ENCODE measurements at regions not wholly inside any gene's neighbourhood (a gene's known extent, or its start where the extent isn't known, plus 50 kb on each side); places are given as distances from the start of the nearest gene placed in this dataset.
"Not testable (repeated sequence)": the region's sequence is repeated elsewhere in the genome, so short reads cannot be mapped to it uniquely, and the experiment has no call there.

DNA sequence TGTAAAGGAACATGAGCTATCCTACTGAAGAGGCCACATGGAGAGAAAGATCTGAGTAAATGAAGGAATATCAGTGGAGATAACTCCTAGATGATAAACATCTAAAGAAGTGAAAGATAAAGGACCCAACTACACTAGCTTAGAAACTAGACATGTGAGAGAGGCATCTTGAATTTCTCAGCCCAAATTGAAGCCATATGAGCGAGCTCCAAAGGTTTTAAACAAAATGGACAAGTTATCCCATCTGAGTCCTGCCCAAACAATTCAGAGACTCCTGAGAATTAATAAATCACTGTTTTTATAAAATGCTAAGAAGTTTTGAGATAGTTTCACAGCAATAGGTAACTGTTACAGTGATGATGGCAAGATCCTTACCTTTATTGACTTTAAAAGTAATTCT, 438.9 kb downstream of the NAV3 start:
- no peak for DNase-seq
- in situ Hi-C loops (cut with HindIII; ENCODE audit: low pct_ligation_motif_present, low pct_unique_long_range_greater_than_20kb, low sequenced_read_pairs): no loop called here

- in situ Hi-C loops (cut with HindIII; ENCODE audit: low pct_ligation_motif_present, low pct_unique_long_range_greater_than_20kb, low sequenced_read_pairs): no loop called here
- DNase-seq: no peak
Measured at GRCh38 chr12:78271546-78271945, 440.9 kb downstream of the NAV3 start.

- no peak for DNase-seq
- in situ Hi-C loops (cut with HindIII; ENCODE audit: low pct_ligation_motif_present, low pct_unique_long_range_greater_than_20kb, low sequenced_read_pairs): no loop called here
Measured at GRCh38 chr12:78275886-78276285, 445.2 kb downstream of the NAV3 start.

DNA sequence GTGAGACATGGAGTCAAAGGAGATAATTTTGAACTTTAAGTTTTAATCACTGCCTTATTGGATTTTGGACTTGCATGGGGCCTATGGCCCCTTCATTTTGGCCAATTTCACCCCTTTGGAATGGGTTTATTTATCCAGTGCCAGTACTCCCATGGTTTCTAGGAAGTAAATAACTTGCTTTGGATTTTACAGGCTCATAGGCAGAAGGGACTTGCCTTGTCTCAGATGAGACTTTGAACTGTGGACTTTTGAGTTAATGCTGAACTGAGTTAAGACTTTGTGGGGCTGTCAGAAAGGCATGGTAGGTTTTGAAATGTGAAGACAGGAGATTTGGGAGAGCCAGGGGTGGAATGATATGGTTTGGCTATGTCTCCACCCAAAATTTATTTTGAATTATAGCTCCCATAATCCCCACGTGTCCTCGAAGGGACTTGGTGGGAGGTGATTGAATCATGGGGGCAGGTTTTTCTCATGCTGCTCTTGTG, 448.1 kb downstream of the NAV3 start:
- DNase-seq: no peak
- in situ Hi-C loops (cut with HindIII; ENCODE audit: low pct_ligation_motif_present, low pct_unique_long_range_greater_than_20kb, low sequenced_read_pairs): no loop called here

- in situ Hi-C loops (cut with HindIII; ENCODE audit: low pct_ligation_motif_present, low pct_unique_long_range_greater_than_20kb, low sequenced_read_pairs): no loop called here
- DNase-seq: no peak
Measured at GRCh38 chr12:78279567-78279966, 448.9 kb downstream of the NAV3 start.

DNA sequence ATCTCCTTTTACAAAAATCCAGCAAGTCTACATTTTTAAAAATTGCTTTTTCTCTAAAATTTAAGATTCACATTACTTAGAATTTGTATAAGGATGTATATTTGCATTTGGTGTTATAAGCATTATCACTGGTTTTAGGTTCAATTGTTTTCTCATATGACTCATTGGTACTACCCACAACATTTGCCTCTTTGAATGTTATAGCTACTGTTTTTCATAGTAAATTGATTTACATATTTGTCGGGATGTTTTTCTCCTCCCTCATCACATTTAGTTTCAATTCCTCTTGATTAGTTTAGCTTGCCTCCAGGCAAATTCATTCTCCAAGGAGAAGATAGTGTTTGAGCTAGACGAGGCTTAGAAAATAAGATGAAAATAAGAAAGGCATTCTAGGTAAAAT, 450.4 kb downstream of the NAV3 start:
- in situ Hi-C loops (cut with HindIII; ENCODE audit: low pct_ligation_motif_present, low pct_unique_long_range_greater_than_20kb, low sequenced_read_pairs): not testable (repeated sequence)

GRCh38 chr12:78284417-78284816, 453.7 kb downstream of the NAV3 start:
- no peak for DNase-seq

More for the DNA sequence above, 450.4 kb downstream of the NAV3 start:
- DNase-seq: not testable (repeated sequence)

DNA sequence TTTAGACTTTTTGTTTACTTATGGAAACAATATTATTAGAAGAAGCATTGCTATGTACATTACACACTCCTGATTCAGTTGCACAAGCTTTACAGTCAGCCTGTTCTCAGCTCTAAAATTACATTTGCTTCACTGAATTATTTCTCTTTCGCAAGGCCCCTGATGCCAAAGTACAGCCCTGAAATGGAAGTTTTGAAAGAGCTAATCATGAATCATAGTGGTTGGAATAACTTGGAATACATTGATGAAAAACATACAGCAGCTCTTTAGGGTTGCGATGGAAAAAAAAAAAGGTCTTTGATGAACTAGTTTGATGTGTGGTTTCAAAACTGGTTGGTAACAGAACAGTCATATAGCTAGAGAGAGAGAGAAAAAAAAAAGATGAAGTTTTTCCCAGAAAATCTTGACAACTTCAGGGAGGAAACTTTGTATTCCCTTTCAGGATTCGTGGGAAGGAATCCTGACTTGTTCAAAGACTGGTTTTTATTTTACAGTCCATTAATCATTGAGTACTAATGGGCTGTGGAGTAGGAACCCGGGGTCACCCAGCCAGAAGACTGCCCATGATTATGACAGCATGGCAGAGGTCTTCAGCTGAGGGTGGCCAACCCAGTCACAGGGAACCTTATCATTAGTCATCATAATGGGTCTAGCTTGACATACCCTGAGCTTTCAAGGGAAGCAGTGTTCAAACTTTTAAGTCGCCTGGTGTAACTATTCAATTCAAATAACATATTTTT, 460.1 kb downstream of the NAV3 start:
- in situ Hi-C loops (cut with HindIII; ENCODE audit: low pct_ligation_motif_present, low pct_unique_long_range_greater_than_20kb, low sequenced_read_pairs): no loop called here
- DNase-seq: no peak

More at GRCh38 chr12:78284417-78284816, 453.7 kb downstream of the NAV3 start:
- in situ Hi-C loops (cut with HindIII; ENCODE audit: low pct_ligation_motif_present, low pct_unique_long_range_greater_than_20kb, low sequenced_read_pairs): no loop called here

DNA sequence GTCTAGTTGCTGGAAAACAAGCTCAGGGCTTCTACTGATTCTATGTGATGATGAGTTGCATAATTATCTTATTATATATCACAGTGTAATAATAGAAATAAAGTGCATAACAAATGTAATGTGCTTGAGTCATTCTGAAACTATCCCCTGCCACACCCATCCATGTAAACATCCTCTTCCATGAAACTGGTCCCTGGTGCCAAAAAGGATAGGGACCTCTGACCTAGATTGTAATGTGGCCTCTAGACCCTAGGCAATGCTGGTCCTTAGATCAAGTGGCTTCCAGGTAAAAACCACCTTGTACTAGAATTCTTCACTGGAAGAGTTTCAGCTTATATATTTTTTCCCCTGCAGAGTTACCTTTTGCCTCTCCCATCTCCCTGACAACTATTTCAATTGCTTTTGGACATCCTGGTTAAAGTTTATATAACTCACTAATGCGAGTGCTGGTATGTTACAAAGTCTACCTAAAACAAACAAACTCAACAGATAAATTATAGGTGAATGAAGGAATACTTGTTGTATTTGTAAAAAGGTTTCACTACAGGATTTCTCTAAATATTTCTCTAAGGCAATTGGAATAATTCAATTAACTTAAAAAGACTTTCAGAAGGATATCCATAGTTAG, 462.5 kb downstream of the NAV3 start:
- in situ Hi-C loops (cut with HindIII; ENCODE audit: low pct_ligation_motif_present, low pct_unique_long_range_greater_than_20kb, low sequenced_read_pairs): no loop called here

DNA sequence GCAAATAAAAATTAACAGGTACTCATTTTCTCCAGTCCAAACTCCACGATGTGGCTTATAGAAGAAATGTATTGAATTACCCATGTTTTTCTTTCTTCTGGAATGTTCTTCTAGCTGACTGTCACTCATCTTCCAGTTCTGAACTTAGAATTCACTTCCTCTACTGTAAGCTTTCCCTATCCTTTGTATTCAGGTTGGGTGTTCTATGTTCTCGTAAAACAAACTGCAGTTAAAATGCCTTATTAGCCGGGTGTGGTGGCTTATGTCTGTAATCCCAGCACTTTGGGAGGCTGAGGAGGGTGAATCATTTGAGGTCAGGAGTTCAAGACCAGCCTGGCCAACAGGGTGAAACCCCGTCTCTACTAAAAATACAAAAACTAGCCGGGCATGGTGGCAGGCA, 470.6 kb downstream of the NAV3 start:
- DNase-seq; in situ Hi-C loops (cut with HindIII; ENCODE audit: low pct_ligation_motif_present, low pct_unique_long_range_greater_than_20kb, low sequenced_read_pairs): not testable (repeated sequence)

More for the DNA sequence above, 462.5 kb downstream of the NAV3 start:
- DNase-seq: no peak

GRCh38 chr12:78305808-78306207, 475.1 kb downstream of the NAV3 start:
- DNase-seq: no peak
- in situ Hi-C loops (cut with HindIII; ENCODE audit: low pct_ligation_motif_present, low pct_unique_long_range_greater_than_20kb, low sequenced_read_pairs): no loop called here

DNA sequence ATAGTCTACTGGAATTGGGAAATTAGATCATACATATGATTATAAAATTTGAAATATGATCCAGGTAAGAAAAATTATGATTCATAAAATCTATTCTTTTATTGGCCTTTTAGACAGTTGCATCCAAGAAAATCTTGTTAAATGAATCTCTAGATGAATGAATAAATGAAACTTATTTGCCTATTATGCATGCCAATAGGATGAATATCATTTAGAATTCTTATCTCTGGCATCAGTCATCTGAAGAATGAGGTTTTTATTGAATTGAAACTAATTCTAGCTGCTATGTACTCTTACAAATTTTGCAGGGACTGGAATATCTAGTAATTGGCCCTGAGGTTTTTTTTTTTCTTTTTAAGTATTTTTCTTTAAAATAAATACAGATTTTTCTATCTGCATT, 475.5 kb downstream of the NAV3 start:
- in situ Hi-C loops (cut with HindIII; ENCODE audit: low pct_ligation_motif_present, low pct_unique_long_range_greater_than_20kb, low sequenced_read_pairs): no loop called here

DNA sequence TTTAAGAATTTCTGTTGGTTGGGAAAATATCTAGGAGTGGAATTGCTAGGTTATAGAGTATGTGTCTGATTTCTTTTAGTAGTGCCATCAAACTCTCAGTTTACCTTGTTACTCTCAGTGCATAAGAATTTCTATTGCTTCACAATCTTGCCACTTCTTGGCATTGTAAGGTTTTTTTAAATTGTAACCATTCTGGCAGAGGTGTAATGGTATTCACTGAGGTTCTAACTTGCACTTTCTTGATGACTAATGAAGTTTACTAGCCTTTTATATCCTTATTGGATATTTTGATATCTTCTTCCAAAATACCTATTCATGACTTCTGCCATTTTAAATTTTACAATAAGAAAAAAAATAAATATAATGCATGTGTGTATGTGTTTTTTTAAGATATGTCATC, 478.0 kb downstream of the NAV3 start:
- in situ Hi-C loops (cut with HindIII; ENCODE audit: low pct_ligation_motif_present, low pct_unique_long_range_greater_than_20kb, low sequenced_read_pairs): no loop called here
- no peak for DNase-seq

More for the DNA sequence above, 475.5 kb downstream of the NAV3 start:
- no peak for DNase-seq

DNA sequence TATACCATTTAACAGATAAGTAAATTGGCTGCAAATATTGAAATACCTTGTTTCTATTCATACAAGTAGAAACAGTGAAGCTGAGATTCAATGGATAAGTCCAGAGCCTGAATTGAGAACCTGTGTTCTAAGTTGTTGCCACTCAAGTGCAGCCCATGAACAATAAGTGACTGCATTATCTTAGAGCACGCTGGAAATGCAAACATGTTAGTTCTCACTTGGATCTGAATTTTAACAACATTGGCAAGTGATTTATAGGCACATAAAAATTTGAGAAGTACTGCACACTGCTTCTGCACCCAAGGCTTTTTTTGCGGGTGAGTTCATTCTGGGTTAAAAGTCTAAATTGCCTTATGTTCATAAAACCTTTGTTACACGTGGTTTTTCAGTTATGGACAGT, 484.3 kb downstream of the NAV3 start:
- in situ Hi-C loops (cut with HindIII; ENCODE audit: low pct_ligation_motif_present, low pct_unique_long_range_greater_than_20kb, low sequenced_read_pairs): no loop called here
- no peak for DNase-seq

DNA sequence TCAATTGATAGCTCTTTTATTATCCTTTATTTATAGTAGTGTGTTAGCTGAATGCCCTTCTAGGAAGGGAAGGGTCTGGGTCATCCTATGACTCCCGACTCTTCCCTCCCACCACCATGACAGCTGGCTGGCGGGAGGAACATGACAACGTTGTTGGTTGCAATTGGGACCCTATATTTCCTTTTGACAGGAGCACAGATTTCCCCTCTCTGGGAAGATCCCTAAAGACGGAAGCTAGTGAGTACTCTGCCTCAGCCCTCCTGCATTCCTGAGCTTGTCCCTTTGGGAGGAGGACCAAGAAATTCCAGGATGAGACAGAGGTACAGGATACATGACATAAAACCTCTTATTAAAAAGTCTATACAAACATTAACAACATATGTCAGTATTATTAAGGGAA, 485.4 kb downstream of the NAV3 start:
- in situ Hi-C loops (cut with HindIII; ENCODE audit: low pct_ligation_motif_present, low pct_unique_long_range_greater_than_20kb, low sequenced_read_pairs): no loop called here
- DNase-seq: no peak

DNA sequence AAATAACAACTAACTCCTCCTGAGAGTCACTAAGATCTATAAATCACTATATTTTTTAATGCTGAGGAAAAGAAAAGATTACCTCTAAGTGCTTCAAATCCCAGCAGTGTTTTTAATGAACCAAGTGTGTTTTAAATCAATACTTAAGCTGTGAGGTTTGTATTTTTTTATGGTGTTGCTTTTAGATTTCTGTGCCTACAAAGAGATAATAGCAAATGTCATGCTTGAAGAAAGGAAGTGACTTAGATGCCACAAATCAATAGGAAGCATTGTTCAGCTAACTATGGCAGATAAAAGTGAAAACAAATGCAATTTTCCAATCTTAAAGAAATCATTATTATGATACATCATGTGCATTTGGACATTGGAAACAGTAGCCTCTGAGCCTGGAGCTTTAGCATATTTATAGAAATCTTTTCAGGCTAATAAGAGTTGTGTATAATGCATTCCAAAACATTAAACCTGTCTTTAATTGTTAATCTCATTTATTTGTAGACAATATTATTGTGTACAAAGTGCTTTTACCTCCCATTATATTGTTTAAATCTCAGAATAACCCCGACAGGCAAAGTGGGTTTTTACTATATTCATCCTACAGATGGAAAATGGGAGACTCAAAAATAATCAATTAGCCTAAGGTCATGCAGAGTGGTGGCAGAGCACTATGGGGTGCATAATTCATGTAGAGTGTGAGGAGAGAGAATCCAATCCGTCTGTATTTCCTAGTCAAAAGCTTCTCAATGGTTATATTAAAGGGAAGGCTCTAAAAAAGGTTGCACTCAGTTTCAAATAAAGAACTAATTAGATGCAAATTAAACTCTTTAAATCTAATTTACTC, 486.2 kb downstream of the NAV3 start:
- no peak for DNase-seq
- in situ Hi-C loops (cut with HindIII; ENCODE audit: low pct_ligation_motif_present, low pct_unique_long_range_greater_than_20kb, low sequenced_read_pairs): no loop called here

DNA sequence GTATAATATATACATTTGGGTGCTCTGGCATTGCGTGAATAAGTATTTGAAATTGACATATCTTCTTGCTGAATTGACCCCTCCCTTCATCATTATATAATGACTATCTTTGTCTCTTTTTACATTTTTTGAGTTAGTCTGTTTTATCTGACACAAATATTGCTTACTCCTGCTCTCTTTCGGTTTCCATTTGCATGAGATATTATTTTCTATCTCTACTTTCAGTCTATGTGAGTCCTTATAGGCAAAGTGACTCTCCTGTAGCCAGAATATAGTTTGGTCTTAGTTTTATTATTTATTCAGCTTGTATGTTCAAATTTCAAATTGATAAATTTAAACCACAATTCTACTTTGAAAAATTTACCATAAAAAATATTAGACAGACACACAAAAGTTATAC, 491.0 kb downstream of the NAV3 start:
- DNase-seq: no peak
- in situ Hi-C loops (cut with HindIII; ENCODE audit: low pct_ligation_motif_present, low pct_unique_long_range_greater_than_20kb, low sequenced_read_pairs): no loop called here

DNA sequence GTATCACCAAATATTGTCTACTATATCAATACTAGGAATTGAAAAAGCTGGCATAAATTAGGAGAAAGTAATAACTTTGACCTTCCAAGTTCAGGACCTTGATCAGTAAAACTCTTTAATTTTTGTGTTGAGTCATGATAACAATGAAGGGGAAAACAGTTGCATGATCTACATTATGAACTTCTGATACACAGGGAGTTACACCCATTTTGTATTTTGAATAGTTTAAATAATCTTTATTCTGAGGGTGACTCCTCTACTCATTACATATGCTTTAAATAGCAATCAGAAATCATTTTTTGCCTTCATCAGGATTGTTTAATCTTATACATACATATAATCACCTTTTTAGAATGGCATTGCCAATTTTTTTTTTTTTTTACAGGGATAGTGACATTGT, 492.5 kb downstream of the NAV3 start:
- in situ Hi-C loops (cut with HindIII; ENCODE audit: low pct_ligation_motif_present, low pct_unique_long_range_greater_than_20kb, low sequenced_read_pairs): no loop called here

GRCh38 chr12:78324234-78324633, 493.5 kb downstream of the NAV3 start:
- in situ Hi-C loops (cut with HindIII; ENCODE audit: low pct_ligation_motif_present, low pct_unique_long_range_greater_than_20kb, low sequenced_read_pairs): no loop called here

More for the DNA sequence above, 492.5 kb downstream of the NAV3 start:
- DNase-seq: no peak

More at GRCh38 chr12:78324234-78324633, 493.5 kb downstream of the NAV3 start:
- DNase-seq: no peak

All from ACHN (cell line).